ACC112 (cell line): ENCODE measurements at regions not wholly inside any gene's neighbourhood (a gene's known extent, or its start where the extent isn't known, plus 50 kb on each side); places are given as distances from the start of the nearest gene placed in this dataset.

Experiments used
- H2AFZ ChIP-seq: fragments of 200-600 bp; sonication (generic); one replicate; pipeline ENCODE4 v1.6.0; 2017; ENCODE audit warnings: antibody characterized with exemption, low read length; ENCODE audit not compliant: unreplicated experiment
- H3K27ac ChIP-seq: fragments of 200-600 bp; sonication (generic); 2 replicates; pipeline ENCODE4 v1.5.1; 2014; ENCODE audit warnings: low read depth, mild to moderate bottlenecking, antibody characterized with exemption, low read length, moderate library complexity
- H3K27me3 ChIP-seq: fragments of 200-600 bp; sonication (generic); 2 replicates; pipeline ENCODE4 v1.6.1; 2014; ENCODE audit warnings: mild to moderate bottlenecking, antibody characterized with exemption, low read length, moderate library complexity, mixed read lengths; ENCODE audit not compliant: insufficient read depth
- H3K36me3 ChIP-seq: fragments of 200-600 bp; sonication (generic); 2 replicates; pipeline ENCODE4 v1.6.1; 2016; ENCODE audit warnings: mild to moderate bottlenecking, antibody characterized with exemption, low read length, moderate library complexity, mixed read lengths; ENCODE audit not compliant: insufficient read depth
- H3K4me1 ChIP-seq: fragments of 200-600 bp; sonication (generic); one replicate; pipeline ENCODE4 v1.6.1; 2016; ENCODE audit warnings: low read length, mixed read lengths; ENCODE audit not compliant: insufficient read depth, unreplicated experiment, control insufficient read depth
- H3K4me3 ChIP-seq: fragments of 200-600 bp; sonication (generic); 2 replicates; pipeline ENCODE4 v1.5.1; 2014; ENCODE audit warnings: mild to moderate bottlenecking, low read depth, low read length
- H3K79me2 ChIP-seq: fragments of 200-600 bp; sonication (generic); one replicate; pipeline ENCODE4 v1.6.0; 2016; ENCODE audit warnings: low read length; ENCODE audit not compliant: control insufficient read depth, unreplicated experiment, insufficient read depth

DNA sequence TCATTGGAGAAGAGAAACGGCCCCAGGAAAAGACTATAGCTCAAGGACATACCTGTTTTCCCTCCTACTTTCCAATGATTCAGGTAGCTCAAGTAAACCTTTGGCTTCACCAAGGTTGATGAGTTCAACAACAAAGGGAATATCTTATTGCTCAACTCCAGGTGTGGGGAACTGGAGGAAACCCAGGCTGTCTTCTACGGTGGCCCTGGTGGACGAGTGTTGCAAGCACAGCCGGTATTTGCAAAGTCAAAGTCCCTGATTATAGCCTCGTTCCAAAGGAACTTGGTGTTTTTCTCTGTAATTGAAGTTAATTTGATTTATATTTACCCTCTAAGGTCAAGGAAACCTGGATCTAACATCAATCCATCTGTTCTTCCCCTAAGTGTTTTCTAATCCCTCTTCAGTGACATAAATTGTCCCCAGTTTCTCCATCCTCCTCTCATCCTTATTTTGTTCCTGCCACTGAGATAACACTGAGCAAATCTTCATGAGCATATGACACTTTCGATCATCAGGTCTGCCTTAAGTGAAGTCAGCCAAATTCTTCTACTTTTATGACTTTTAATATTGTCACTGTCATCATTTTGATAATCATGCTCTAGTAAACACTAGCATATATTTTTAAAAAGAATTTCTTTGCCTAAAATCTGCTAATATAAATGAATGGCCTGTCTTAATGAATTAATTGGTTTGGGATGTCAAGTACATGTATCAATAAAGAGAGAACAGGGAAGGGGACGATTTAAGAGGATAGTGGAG is 174.6 kb upstream of the TBX3 start:
- no peaks in the 10 kb centered on the region for H3K4me1 ChIP-seq
- H3K27me3 ChIP-seq = no peaks in the 10 kb centered on the region
- no peak overlapping the region for H3K27ac ChIP-seq
- H3K4me3 ChIP-seq = no peak overlapping the region
- no peaks in the 10 kb centered on the region for H3K36me3 ChIP-seq
- H3K79me2 ChIP-seq = no peaks in the 10 kb centered on the region
- H2AFZ ChIP-seq = no peak overlapping the region

DNA sequence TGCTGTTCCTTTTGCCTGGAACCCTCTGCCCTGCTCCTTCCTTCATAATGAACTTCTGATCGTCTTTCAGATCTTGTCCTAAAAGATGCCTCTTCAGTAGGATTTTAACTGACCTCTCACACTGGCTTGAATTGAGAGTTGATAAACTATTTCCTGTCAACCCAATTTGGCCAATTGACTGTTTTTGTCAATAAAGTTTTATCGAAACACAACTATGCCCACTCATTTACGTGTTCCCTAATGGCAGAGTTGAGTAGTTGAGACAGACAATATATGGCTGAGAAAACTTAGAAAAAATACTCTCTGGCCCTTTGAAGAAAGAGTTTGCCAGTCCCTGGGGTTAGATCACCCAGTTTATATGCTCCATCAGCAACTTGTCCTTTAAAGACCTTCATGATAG is 171.7 kb upstream of the TBX3 start:
- H3K79me2 ChIP-seq = no peaks in the 10 kb centered on the region
- no peak overlapping the region for H2AFZ ChIP-seq
- no peak overlapping the region for H3K4me3 ChIP-seq
- no peaks in the 10 kb centered on the region for H3K4me1 ChIP-seq
- no peak overlapping the region for H3K27ac ChIP-seq
- no peaks in the 10 kb centered on the region for H3K36me3 ChIP-seq
- no peaks in the 10 kb centered on the region for H3K27me3 ChIP-seq

DNA sequence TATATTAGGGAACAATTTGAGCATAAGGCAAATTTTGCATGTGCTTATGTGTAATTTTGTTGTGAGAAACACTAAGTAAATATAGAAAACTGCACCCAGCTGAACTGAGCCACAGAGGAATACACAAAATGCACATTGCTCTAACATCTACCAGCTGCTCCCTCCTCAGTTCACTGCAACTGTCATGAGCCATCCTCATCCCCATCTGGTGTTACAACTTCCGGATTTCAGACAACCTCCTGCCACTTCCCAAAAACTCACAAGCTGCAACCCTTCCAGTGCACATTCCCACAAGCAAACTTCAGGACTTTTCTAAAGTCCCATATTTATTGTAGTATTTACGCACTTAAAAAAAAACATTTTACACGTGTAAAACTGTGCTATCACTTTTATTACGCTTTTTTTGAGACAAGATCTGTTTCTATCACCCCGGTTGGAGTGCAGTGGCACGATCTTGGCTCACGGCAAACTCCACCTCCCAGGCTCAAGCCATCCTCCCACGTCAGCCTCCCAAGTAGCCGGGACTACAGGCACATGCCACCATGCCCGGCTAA is 169.1 kb upstream of the TBX3 start:
- peaks cover 11% of the 10 kb centered on the region for H3K4me1 ChIP-seq
- H3K79me2 ChIP-seq = no peaks in the 10 kb centered on the region
- no peak overlapping the region for H2AFZ ChIP-seq
- no peak overlapping the region for H3K27ac ChIP-seq
- H3K27me3 ChIP-seq = no peaks in the 10 kb centered on the region
- no peak overlapping the region for H3K4me3 ChIP-seq
- no peaks in the 10 kb centered on the region for H3K36me3 ChIP-seq

DNA sequence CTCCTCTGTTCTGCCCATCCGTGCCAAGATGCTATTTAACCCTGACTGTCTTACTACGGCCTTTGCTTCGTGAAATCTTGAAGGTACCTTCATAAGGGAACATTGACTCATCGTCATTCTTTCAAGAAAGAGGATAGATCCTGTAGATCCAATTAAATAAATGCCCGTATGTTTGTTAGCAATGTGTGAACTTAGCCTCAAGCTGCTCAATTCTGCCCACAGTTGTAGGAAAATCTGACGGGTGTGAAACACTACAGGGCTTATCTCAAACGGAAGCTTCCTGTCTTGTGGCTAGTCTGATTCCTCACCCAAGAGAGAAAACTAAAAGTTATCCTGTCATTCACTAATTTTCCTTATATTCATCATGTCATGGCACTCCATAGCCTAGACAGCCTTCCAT is 168.0 kb upstream of the TBX3 start:
- Histone ChIP-seq H3K4me1 (peaks cover 15% of the 10 kb centered on the region), H3K36me3 (no peaks in the 10 kb centered on the region), H3K27ac (no peak overlapping the region), H3K79me2 (no peaks in the 10 kb centered on the region), H3K4me3 (no peak overlapping the region), H2AFZ (no peak overlapping the region), H3K27me3 (no peaks in the 10 kb centered on the region)

DNA sequence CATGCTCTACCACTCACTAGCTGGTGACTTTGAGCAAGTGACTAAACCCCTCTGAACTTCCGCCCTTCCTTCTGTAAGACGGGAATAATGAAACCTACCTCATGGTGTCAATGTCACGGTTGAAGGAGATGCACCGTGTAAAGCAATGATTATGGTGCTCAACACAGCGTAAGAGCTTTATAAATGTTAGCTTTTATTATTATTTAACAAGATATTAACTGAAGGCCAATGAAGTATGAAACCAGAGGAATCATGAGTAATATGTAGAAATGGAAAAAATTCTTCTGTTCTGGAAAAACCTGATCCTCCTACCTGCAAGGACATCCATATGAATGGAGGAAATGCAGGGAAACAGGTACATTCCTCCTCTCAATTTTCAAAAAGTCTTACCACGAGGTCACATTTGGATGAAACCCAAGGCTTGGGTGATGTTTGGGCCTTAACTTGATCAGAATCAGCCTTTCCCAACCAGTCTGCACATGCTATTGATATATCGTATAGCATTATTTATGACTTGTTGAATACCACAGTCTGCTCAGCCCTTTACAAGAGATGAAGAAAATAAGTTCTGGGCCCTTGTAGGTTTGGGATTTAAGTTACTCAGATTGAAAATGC is 166.8 kb upstream of the TBX3 start:
- H3K36me3 ChIP-seq = no peaks in the 10 kb centered on the region
- no peaks in the 10 kb centered on the region for H3K27me3 ChIP-seq
- H2AFZ ChIP-seq = no peak overlapping the region
- no peak overlapping the region for H3K4me3 ChIP-seq
- no peaks in the 10 kb centered on the region for H3K79me2 ChIP-seq
- no peak overlapping the region for H3K27ac ChIP-seq
- peaks cover 15% of the 10 kb centered on the region for H3K4me1 ChIP-seq

DNA sequence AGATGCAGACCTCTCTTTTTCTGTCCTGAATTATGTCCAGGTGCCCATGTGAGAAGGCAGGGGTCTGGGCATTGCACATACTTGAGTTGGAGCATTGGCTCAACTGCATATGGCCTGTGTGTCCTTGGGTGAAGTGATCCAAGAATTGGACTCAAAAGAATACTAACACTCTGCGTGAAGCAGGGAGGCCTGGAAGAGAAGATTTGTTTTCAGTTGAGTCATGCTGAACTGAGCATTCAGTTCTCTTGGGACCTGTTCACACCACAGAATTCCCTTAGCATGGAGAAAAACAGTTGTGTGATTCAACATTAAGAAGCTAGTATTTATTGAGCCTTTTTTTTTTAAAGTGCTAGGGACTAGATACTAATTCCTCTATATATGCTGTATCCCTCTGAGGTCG is 164.7 kb upstream of the TBX3 start:
- no peaks in the 10 kb centered on the region for H3K36me3 ChIP-seq
- H3K79me2 ChIP-seq = no peaks in the 10 kb centered on the region
- no peak overlapping the region for H3K4me3 ChIP-seq
- peaks cover 15% of the 10 kb centered on the region for H3K4me1 ChIP-seq
- no peak overlapping the region for H3K27ac ChIP-seq
- no peaks in the 10 kb centered on the region for H3K27me3 ChIP-seq
- no peak overlapping the region for H2AFZ ChIP-seq

DNA sequence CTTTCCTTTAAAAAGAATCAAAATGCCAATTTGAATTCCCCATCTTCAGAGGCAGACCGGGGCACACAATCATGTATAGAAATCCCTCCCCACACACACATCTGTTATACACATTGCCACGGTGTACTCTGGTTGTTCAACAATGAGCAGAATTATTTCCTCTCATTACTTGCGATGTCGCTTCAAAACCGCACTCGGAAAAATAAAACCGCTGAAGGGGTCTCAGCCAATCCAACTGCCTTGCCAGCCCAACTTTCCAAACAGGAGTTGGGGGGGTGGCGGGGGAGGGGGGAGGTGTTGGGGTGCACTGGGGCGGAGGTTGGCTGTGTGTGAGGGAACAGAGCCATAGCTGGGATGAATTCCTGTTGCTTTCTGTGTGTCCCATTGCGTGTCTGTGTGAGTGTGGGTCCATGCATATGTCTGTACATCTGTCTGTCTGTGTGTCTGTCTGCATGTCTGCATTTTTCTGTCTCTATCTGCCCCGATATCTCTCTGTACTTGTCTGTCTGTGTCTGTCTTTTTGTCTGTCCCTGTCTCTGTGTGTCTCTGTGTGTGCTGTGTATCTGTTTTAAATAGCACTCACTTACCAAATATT is 163.6 kb upstream of the TBX3 start:
- Histone ChIP-seq H3K27ac (no peak overlapping the region), H3K79me2 (no peaks in the 10 kb centered on the region), H3K27me3 (no peaks in the 10 kb centered on the region), H3K36me3 (no peaks in the 10 kb centered on the region), H3K4me3 (no peak overlapping the region), H3K4me1 (peaks cover 15% of the 10 kb centered on the region), H2AFZ (no peak overlapping the region)

DNA sequence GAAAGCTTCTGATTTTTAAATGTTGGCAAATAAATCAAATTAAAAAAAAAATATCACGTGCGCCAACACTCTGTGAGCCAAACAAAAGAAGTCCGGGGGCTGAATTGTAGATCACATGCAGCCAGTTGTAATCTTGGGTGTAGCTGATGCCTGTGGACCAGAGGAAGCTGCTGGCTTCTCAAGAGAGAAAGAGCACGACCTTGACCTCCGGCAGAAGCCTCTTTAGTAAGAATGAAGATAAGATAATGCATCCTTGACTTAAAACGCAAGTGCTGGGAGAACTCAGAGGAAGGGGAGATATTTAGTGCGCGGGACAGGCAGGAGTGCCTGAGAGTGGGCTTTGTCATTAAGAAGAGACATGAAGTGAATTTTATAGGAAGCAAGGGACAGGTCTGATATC is 162.8 kb upstream of the TBX3 start:
- Histone ChIP-seq H3K36me3 (no peaks in the 10 kb centered on the region), H2AFZ (no peak overlapping the region), H3K4me3 (no peak overlapping the region), H3K79me2 (no peaks in the 10 kb centered on the region), H3K27me3 (no peaks in the 10 kb centered on the region), H3K27ac (no peak overlapping the region), H3K4me1 (peaks cover 15% of the 10 kb centered on the region)

DNA sequence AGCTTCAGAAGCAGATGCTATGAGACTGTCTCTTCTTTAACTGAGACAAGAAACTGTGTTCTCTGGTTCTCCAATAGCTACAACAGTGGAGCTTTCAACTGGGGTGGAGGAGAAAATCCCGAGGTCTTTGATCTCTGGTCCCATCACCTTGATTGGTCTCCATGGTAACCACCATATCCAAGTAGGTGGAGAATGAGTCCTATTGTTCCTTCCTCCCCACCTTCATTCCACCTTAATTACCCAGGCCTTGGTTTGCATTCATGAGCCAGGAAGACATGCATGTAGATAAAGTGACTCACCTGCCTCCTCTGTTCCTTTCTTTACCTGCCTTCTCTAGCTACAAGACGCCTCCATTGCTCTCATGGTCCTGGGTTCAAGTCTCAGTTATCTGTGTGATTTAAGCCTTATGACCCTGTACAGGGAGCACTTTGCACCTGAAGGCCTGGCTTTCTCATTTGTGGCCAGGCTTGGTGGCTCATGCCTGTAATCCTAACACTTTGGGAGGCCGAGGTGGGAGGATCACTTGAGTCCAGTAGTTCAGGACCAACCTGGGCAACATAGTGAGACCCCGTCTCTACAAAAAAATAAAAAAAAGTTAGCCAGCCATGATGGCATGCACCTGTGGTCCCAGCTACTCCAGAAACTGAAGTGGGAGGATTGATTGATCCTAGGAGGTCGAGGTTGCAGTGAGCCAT is 157.7 kb upstream of the TBX3 start:
- no peaks in the 10 kb centered on the region for H3K36me3 ChIP-seq
- H3K4me1 ChIP-seq = no peaks in the 10 kb centered on the region
- no peaks in the 10 kb centered on the region for H3K79me2 ChIP-seq
- H2AFZ ChIP-seq = no peak overlapping the region
- H3K4me3 ChIP-seq = no peak overlapping the region
- no peaks in the 10 kb centered on the region for H3K27me3 ChIP-seq
- H3K27ac ChIP-seq = no peak overlapping the region

DNA sequence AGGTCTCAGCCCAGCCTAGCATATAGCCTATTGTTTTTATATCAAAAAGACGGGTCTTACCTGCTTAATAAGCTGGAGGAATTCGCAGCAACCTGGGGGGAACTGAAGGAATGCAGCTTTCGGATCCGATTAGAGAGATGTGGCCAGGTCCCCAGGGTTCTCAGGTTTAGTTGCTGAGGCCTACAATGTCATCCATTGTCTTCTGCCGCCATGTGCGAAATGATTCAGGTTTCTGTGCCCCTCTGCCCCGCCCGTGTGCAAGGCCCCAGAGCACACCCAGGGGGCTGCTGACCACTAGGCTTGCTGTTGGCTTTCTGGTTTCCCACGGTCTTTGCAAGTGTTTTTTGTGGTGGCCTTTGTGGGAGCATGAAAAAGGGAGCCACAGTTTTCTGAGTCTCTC is 154.5 kb upstream of the TBX3 start:
- Histone ChIP-seq H3K27me3 (no peaks in the 10 kb centered on the region), H3K36me3 (peaks cover 3% of the 10 kb centered on the region; the same call in 1 of the 2 replicates), H3K4me3 (no peak overlapping the region), H2AFZ (no peak overlapping the region), H3K4me1 (peaks cover 15% of the 10 kb centered on the region), H3K27ac (no peak overlapping the region), H3K79me2 (no peaks in the 10 kb centered on the region)
